Suprapubic skin (tissue), 4 donors: ENCODE measurements at regions not wholly inside any gene's neighbourhood (a gene's known extent, or its start where the extent isn't known, plus 50 kb on each side); places are given as distances from the start of the nearest gene placed in this dataset.

ENCODE experiments used
- DNase-seq, 2 donors: peaks; one replicate each; pipeline ENCODE4 v3.0.0-alpha.2; 2019; ENCODE audit warnings: low spot score in 2 of 2
- H3K27ac ChIP-seq: fragments of 200-600 bp; sonication (generic); one replicate; pipeline ENCODE4 v1.5.1; 2019
- H3K27me3 ChIP-seq: fragments of 200-600 bp; sonication (generic); one replicate; pipeline ENCODE4 v1.5.1; 2019
- H3K36me3 ChIP-seq: fragments of 200-600 bp; sonication (generic); one replicate; pipeline ENCODE4 v1.5.1; 2019
- H3K4me1 ChIP-seq: fragments of 200-600 bp; sonication (generic); one replicate; pipeline ENCODE4 v1.5.1; 2019
- H3K4me3 ChIP-seq: fragments of 200-600 bp; sonication (generic); one replicate; pipeline ENCODE4 v1.5.1; 2019; ENCODE audit warnings: mild to moderate bottlenecking
- H3K9me3 ChIP-seq: fragments of 200-600 bp; sonication (generic); one replicate; pipeline ENCODE4 v1.5.1; 2019
- CTCF ChIP-seq, 2 donors: fragments of 200-600 bp in 1 of 2; fragments of 450-650 bp in 1 of 2; sonication (generic) in 1 of 2; IDR thresholded peaks; one replicate each; pipeline ENCODE4 v1.5.1; 2016 to 2019; ENCODE audit warnings: antibody characterized with exemption in 2 of 2, mild to moderate bottlenecking in 1 of 2, moderate library complexity in 1 of 2
- EP300 ChIP-seq: sonication (generic); formaldehyde crosslinking; IDR thresholded peaks from one replicate; pipeline ENCODE4 v1.6.1; 2017; ENCODE audit warnings: antibody characterized with exemption
- POLR2A ChIP-seq, 2 donors: fragments of 450-650 bp; IDR thresholded peaks; one replicate each; pipeline ENCODE4 v1.6.1; 2017; ENCODE audit warnings: antibody characterized with exemption in 2 of 2, mild to moderate bottlenecking in 2 of 2, moderate library complexity in 2 of 2
- POLR2AphosphoS5 ChIP-seq, 3 donors: sonication (generic); formaldehyde crosslinking; IDR thresholded peaks; one replicate each; pipeline ENCODE4 v1.6.1; 2017; ENCODE audit warnings: antibody characterized with exemption in 3 of 3
- WGBS: methylation state at CpG from one replicate; pipeline ENCODE4 v1.1.5; 2018; 5-methylcytosine and 5-hydroxymethylcytosine counted together

- H3K27ac ChIP-seq, result no peak overlapping the region
- TF ChIP-seq POLR2A (IDR thresholded peaks at IDR 0.05) (no peak), EP300 (no peak), POLR2AphosphoS5 (IDR thresholded peaks at IDR 0.05) (no peak), CTCF (IDR thresholded peaks at IDR 0.05) (no peak)
- H3K27me3 ChIP-seq, result no peaks in the 10 kb centered on the region
- DNase-seq, result no peak
- no peaks in the 10 kb centered on the region for H3K36me3 ChIP-seq
- no peaks in the 10 kb centered on the region for H3K4me1 ChIP-seq
- no peaks in the 10 kb centered on the region for H3K9me3 ChIP-seq
- H3K4me3 ChIP-seq, result no peak overlapping the region
Measured at GRCh38 chrX:34426334-34426733, 230.8 kb downstream of the TMEM47 start.

- H3K27ac ChIP-seq, result no peak overlapping the region
- DNase-seq, result no peak
Measured at GRCh38 chrX:34406580-34406979, 250.5 kb downstream of the TMEM47 start.

GRCh38 chrX:34404386-34405070 is 252.6 kb downstream of the TMEM47 start:
- WGBS, result 74% methylated on average over 5 of the region's 7 CpGs
- TF ChIP-seq POLR2AphosphoS5 (IDR thresholded peaks at IDR 0.05) (no peak), POLR2A (IDR thresholded peaks at IDR 0.05) (no peak), CTCF (IDR thresholded peaks at IDR 0.05) (no peak), EP300 (no peak)
- Histone ChIP-seq H3K9me3 (no peaks in the 10 kb centered on the region), H3K4me3 (no peak overlapping the region), H3K27me3 (no peaks in the 10 kb centered on the region), H3K27ac (no peak overlapping the region), H3K36me3 (no peaks in the 10 kb centered on the region), H3K4me1 (no peaks in the 10 kb centered on the region)
- DNase-seq, result no peak

More at GRCh38 chrX:34406580-34406979, 250.5 kb downstream of the TMEM47 start:
- 75% methylated on average over 1 of the region's 1 CpG for WGBS
- Histone ChIP-seq H3K4me3 (no peak overlapping the region), H3K36me3 (no peaks in the 10 kb centered on the region), H3K9me3 (no peaks in the 10 kb centered on the region), H3K4me1 (no peaks in the 10 kb centered on the region), H3K27me3 (no peaks in the 10 kb centered on the region)
- no peak for TF ChIP-seq EP300
- TF ChIP-seq POLR2AphosphoS5 (IDR thresholded peaks at IDR 0.05), result no peak
- TF ChIP-seq CTCF (IDR thresholded peaks at IDR 0.05), result no peak
- no peak for TF ChIP-seq POLR2A (IDR thresholded peaks at IDR 0.05)

GRCh38 chrX:34401411-34401810 is 255.7 kb downstream of the TMEM47 start:
- Histone ChIP-seq H3K9me3 (no peaks in the 10 kb centered on the region), H3K4me1 (no peaks in the 10 kb centered on the region), H3K4me3 (no peak overlapping the region), H3K27me3 (no peaks in the 10 kb centered on the region), H3K36me3 (no peaks in the 10 kb centered on the region), H3K27ac (no peak overlapping the region)
- 52% methylated on average over 1 of the region's 1 CpG for WGBS
- no peak for DNase-seq
- TF ChIP-seq CTCF (IDR thresholded peaks at IDR 0.05) (no peak), POLR2A (IDR thresholded peaks at IDR 0.05) (no peak), EP300 (no peak), POLR2AphosphoS5 (IDR thresholded peaks at IDR 0.05) (no peak)

GRCh38 chrX:34382416-34382815 is 250.3 kb upstream of the FAM47A start:
- no peaks in the 10 kb centered on the region for H3K36me3 ChIP-seq
- no peaks in the 10 kb centered on the region for H3K4me1 ChIP-seq
- WGBS, result 66% methylated on average over 2 of the region's 2 CpGs
- no peak overlapping the region for H3K27ac ChIP-seq
- TF ChIP-seq EP300, result no peak
- no peak for TF ChIP-seq POLR2AphosphoS5 (IDR thresholded peaks at IDR 0.05)
- TF ChIP-seq CTCF (IDR thresholded peaks at IDR 0.05), result no peak
- no peak for TF ChIP-seq POLR2A (IDR thresholded peaks at IDR 0.05)
- no peaks in the 10 kb centered on the region for H3K9me3 ChIP-seq
- no peak overlapping the region for H3K4me3 ChIP-seq
- H3K27me3 ChIP-seq, result no peaks in the 10 kb centered on the region
- no peak for DNase-seq
